ENCODE measurements at regions not wholly inside any gene's neighbourhood (a gene's known extent, or its start where the extent isn't known, plus 50 kb on each side); places are given as distances from the start of the nearest gene placed in this dataset.

- DNase-seq, result no peak
These were observed 682.9 kb upstream of the GALNTL6 start for GRCh38 chr4:171130256-171130801.

GRCh38 chr4:171118091-171118490 is 695.1 kb upstream of the GALNTL6 start:
- DNase-seq, result no peak

GRCh38 chr4:171117457-171117856 is 695.7 kb upstream of the GALNTL6 start:
- DNase-seq, result no peak

GRCh38 chr4:171101845-171102244 is 711.4 kb upstream of the GALNTL6 start:
- no peak for DNase-seq

- no peak for DNase-seq
These were observed 726.1 kb upstream of the GALNTL6 start for GRCh38 chr4:171087089-171087488.

GRCh38 chr4:171067422-171067821 is 745.8 kb upstream of the GALNTL6 start:
- DNase-seq, result no peak

- no peak for DNase-seq
These were observed 763.8 kb upstream of the GALNTL6 start for GRCh38 chr4:171049380-171049779.

GRCh38 chr4:171042989-171043524 is 770.1 kb upstream of the GALNTL6 start:
- no peak for DNase-seq

- DNase-seq, result no peak
These were observed 777.3 kb upstream of the GALNTL6 start for GRCh38 chr4:171035909-171036308.

GRCh38 chr4:171031338-171031737 is 781.9 kb upstream of the GALNTL6 start:
- no peak for DNase-seq

GRCh38 chr4:171025776-171026175 is 787.4 kb upstream of the GALNTL6 start:
- DNase-seq, result no peak

GRCh38 chr4:171025343-171025742 is 787.9 kb upstream of the GALNTL6 start:
- DNase-seq, result no peak

- DNase-seq, result no peak
These were observed 788.4 kb upstream of the GALNTL6 start for GRCh38 chr4:171024720-171025303.

GRCh38 chr4:171022824-171023230 is 790.4 kb upstream of the GALNTL6 start:
- no peak for DNase-seq

- DNase-seq, result no peak
These were observed 795.6 kb upstream of the GALNTL6 start for GRCh38 chr4:171017593-171017992.

GRCh38 chr4:171016145-171016544 is 797.1 kb upstream of the GALNTL6 start:
- no peak for DNase-seq

GRCh38 chr4:171015441-171015840 is 797.8 kb upstream of the GALNTL6 start:
- DNase-seq, result no peak

GRCh38 chr4:171007618-171008390 is 805.4 kb upstream of the GALNTL6 start:
- DNase-seq, result no peak

- DNase-seq, result no peak
These were observed 811.0 kb upstream of the GALNTL6 start for GRCh38 chr4:171002246-171002645.

GRCh38 chr4:170990989-170991589 is 822.1 kb upstream of the GALNTL6 start:
- no peak for DNase-seq

GRCh38 chr4:170988446-170988845 is 824.8 kb upstream of the GALNTL6 start:
- DNase-seq, result no peak

GRCh38 chr4:170979736-170980135 is 833.5 kb upstream of the GALNTL6 start:
- no peak for DNase-seq

GRCh38 chr4:170978990-170979389 is 834.2 kb upstream of the GALNTL6 start:
- no peak for DNase-seq

GRCh38 chr4:170949084-170949483 is 859.3 kb upstream of the AADAT start:
- DNase-seq, result no peak

All from SHP77 treated with DMSO at 0.1 percent for 48 hours (cell line).